ENCODE measurements at regions not wholly inside any gene's neighbourhood (a gene's known extent, or its start where the extent isn't known, plus 50 kb on each side); places are given as distances from the start of the nearest gene placed in this dataset.

DNA sequence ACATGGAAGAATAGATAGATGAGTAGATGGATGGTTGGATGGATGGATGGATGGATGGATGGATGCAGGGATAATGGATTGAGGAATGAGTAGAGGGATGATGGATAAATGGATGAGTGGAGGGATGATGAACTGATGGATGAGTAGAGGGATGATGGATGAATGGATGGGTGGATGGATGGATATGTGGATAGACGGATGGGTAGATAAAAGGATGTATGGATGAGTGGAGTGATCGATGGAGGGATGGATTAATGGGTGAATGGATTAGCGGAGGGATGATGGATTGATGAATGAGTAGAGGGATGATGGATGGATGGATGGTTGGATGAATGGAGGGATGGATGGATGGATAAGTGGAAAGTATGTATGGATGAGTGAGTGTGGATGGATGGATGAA is 533.2 kb downstream of the RFC3 start:
- Histone ChIP-seq H3K27ac (ENCODE audit: low read depth in 1 of 2, low read length in 2 of 2) (no peak overlapping the region), H3K27me3 (ENCODE audit: control insufficient read depth in 4 of 4, insufficient read depth in 4 of 4, low read length in 3 of 4) (no peaks in the 10 kb centered on the region), H3K9ac (ENCODE audit: low read depth in 1 of 2, low read length in 2 of 2) (no peak overlapping the region), H3K9me3 (ENCODE audit: control insufficient read depth in 4 of 4, low read length in 3 of 4) (no peaks in the 10 kb centered on the region), H3K4me3 (ENCODE audit: low read depth in 1 of 3, low read length in 3 of 3) (no peak overlapping the region), H3K36me3 (ENCODE audit: control insufficient read depth in 4 of 4, insufficient read depth in 3 of 4, low read depth in 1 of 4, low read length in 3 of 4) (no peaks in the 10 kb centered on the region), H3K4me1 (ENCODE audit: control insufficient read depth in 4 of 4, insufficient read depth in 4 of 4, low read length in 3 of 4) (peaks cover 0 to 1% (median 0%) of the 10 kb centered on the region in 4 donors)
- DNase-seq (ENCODE audit: low spot score), result no peak
- TF ChIP-seq GABPA (IDR thresholded peaks at IDR 0.05 in 1 of 2, conservative IDR thresholded peaks at IDR 0.05 in 1 of 2), result no peak
- no peak for TF ChIP-seq FOXA1 (IDR thresholded peaks at IDR 0.05)
- TF ChIP-seq, protein P1, sequence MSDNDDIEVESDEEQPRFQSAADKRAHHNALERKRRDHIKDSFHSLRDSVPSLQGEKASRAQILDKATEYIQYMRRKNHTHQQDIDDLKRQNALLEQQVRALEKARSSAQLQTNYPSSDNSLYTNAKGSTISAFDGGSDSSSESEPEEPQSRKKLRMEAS (IDR thresholded peaks at IDR 0.05), result no peak
- no peak for TF ChIP-seq FOXA2 (IDR thresholded peaks at IDR 0.05)
- TF ChIP-seq RAD21 (IDR thresholded peaks at IDR 0.05), result no peak
- TF ChIP-seq, protein P2, sequence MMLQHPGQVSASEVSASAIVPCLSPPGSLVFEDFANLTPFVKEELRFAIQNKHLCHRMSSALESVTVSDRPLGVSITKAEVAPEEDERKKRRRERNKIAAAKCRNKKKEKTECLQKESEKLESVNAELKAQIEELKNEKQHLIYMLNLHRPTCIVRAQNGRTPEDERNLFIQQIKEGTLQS (IDR thresholded peaks at IDR 0.05), result no peak
- TF ChIP-seq, protein P3, sequence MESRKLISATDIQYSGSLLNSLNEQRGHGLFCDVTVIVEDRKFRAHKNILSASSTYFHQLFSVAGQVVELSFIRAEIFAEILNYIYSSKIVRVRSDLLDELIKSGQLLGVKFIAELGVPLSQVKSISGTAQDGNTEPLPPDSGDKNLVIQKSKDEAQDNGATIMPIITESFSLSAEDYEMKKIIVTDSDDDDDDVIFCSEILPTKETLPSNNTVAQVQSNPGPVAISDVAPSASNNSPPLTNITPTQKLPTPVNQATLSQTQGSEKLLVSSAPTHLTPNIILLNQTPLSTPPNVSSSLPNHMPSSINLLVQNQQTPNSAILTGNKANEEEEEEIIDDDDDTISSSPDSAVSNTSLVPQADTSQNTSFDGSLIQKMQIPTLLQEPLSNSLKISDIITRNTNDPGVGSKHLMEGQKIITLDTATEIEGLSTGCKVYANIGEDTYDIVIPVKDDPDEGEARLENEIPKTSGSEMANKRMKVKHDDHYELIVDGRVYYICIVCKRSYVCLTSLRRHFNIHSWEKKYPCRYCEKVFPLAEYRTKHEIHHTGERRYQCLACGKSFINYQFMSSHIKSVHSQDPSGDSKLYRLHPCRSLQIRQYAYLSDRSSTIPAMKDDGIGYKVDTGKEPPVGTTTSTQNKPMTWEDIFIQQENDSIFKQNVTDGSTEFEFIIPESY (IDR thresholded peaks at IDR 0.05), result no peak
- TF ChIP-seq RXRA (IDR thresholded peaks at IDR 0.05), result no peak
- TF ChIP-seq HNF4A (conservative IDR thresholded peaks at IDR 0.05), result no peak
- WGBS, result 85% methylated on average over 3 of the region's 3 CpGs

DNA sequence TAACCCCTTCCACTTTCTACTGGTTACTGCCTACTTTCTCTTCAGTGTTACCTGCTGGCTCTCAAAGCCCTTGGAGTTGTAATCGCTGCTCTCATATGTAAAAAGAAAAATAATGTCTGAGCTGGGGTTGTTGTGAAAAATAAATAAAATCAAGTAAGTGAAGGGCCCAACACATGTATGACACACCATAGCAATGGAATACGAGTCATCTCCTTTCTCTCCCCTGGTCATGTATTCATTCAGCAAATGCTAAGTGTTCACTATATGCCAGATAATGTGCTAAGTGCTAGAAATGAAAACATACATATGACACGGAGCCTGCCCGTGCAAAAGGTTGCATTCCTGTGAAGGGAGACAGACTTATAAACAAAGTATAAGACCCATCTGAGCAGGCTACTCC is 535.0 kb downstream of the RFC3 start:
- no peak for DNase-seq (ENCODE audit: low spot score)
- WGBS, result 88% methylated on average over 4 of the region's 4 CpGs
- peaks cover 0 to 1% (median 0%) of the 10 kb centered on the region in 4 donors for H3K4me1 ChIP-seq (ENCODE audit: control insufficient read depth in 4 of 4, insufficient read depth in 4 of 4, low read length in 3 of 4)
- TF ChIP-seq RXRA (IDR thresholded peaks at IDR 0.05) (no peak), FOXA2 (IDR thresholded peaks at IDR 0.05) (no peak)
- no peaks in the 10 kb centered on the region for H3K27me3 ChIP-seq (ENCODE audit: control insufficient read depth in 4 of 4, insufficient read depth in 4 of 4, low read length in 3 of 4)
- H3K27ac ChIP-seq (ENCODE audit: low read depth in 1 of 2, low read length in 2 of 2), result no peak overlapping the region
- H3K9ac ChIP-seq (ENCODE audit: low read depth in 1 of 2, low read length in 2 of 2), result no peak overlapping the region
- H3K9me3 ChIP-seq (ENCODE audit: control insufficient read depth in 4 of 4, low read length in 3 of 4), result no peaks in the 10 kb centered on the region
- no peak overlapping the region for H3K4me3 ChIP-seq (ENCODE audit: low read depth in 1 of 3, low read length in 3 of 3)
- H3K36me3 ChIP-seq (ENCODE audit: control insufficient read depth in 4 of 4, insufficient read depth in 3 of 4, low read depth in 1 of 4, low read length in 3 of 4), result no peaks in the 10 kb centered on the region

DNA sequence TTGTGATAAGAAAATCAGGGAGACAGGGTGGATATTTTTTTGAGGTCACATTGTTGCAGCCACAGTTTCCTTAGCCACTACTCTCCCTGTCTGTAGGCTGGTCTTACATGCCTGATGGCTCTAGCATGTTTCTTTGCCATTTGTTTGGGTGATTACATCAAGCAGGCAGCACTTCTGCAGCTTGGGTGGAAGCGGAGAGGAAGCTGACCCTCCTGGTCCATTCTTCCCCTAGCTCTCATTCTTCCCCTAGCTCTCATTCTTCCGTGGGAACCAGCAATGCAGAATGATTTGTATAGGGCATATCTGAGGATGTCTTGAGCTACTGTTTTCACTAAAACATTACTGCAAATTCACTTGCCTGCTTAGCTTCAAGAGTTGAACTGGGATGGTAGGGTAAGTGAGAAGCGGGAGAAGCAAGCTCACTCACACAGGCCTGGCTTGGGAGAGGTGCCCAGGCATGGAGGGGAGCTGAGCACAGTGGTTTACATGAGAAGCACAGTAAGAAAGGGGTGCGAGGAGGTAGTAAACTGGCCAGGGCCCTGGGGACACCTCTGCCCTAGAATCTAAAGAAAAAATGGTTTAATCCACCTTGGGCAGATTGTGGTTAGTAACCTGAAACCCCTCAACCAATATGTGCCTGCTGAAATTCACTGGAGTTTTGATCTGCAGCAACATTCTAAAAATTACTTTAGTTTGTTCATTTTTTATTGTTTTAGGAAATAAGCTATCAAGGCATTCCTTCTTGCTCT is 538.9 kb downstream of the RFC3 start:
- no peaks in the 10 kb centered on the region for H3K36me3 ChIP-seq (ENCODE audit: control insufficient read depth in 4 of 4, insufficient read depth in 3 of 4, low read depth in 1 of 4, low read length in 3 of 4)
- TF ChIP-seq, protein P2 (IDR thresholded peaks at IDR 0.05), result no peak
- TF ChIP-seq FOXA1 (IDR thresholded peaks at IDR 0.05), result no peak
- no peak for TF ChIP-seq RAD21 (IDR thresholded peaks at IDR 0.05)
- no peak for TF ChIP-seq YY1 (IDR thresholded peaks at IDR 0.05)
- no peak for TF ChIP-seq HNF4G (IDR thresholded peaks at IDR 0.05)
- TF ChIP-seq, protein P4, sequence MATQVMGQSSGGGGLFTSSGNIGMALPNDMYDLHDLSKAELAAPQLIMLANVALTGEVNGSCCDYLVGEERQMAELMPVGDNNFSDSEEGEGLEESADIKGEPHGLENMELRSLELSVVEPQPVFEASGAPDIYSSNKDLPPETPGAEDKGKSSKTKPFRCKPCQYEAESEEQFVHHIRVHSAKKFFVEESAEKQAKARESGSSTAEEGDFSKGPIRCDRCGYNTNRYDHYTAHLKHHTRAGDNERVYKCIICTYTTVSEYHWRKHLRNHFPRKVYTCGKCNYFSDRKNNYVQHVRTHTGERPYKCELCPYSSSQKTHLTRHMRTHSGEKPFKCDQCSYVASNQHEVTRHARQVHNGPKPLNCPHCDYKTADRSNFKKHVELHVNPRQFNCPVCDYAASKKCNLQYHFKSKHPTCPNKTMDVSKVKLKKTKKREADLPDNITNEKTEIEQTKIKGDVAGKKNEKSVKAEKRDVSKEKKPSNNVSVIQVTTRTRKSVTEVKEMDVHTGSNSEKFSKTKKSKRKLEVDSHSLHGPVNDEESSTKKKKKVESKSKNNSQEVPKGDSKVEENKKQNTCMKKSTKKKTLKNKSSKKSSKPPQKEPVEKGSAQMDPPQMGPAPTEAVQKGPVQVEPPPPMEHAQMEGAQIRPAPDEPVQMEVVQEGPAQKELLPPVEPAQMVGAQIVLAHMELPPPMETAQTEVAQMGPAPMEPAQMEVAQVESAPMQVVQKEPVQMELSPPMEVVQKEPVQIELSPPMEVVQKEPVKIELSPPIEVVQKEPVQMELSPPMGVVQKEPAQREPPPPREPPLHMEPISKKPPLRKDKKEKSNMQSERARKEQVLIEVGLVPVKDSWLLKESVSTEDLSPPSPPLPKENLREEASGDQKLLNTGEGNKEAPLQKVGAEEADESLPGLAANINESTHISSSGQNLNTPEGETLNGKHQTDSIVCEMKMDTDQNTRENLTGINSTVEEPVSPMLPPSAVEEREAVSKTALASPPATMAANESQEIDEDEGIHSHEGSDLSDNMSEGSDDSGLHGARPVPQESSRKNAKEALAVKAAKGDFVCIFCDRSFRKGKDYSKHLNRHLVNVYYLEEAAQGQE (IDR thresholded peaks at IDR 0.05), result no peak
- no peak for TF ChIP-seq TAF1 (conservative IDR thresholded peaks at IDR 0.05)
- TF ChIP-seq JUND (IDR thresholded peaks at IDR 0.05), result no peak
- TF ChIP-seq, protein P5, sequence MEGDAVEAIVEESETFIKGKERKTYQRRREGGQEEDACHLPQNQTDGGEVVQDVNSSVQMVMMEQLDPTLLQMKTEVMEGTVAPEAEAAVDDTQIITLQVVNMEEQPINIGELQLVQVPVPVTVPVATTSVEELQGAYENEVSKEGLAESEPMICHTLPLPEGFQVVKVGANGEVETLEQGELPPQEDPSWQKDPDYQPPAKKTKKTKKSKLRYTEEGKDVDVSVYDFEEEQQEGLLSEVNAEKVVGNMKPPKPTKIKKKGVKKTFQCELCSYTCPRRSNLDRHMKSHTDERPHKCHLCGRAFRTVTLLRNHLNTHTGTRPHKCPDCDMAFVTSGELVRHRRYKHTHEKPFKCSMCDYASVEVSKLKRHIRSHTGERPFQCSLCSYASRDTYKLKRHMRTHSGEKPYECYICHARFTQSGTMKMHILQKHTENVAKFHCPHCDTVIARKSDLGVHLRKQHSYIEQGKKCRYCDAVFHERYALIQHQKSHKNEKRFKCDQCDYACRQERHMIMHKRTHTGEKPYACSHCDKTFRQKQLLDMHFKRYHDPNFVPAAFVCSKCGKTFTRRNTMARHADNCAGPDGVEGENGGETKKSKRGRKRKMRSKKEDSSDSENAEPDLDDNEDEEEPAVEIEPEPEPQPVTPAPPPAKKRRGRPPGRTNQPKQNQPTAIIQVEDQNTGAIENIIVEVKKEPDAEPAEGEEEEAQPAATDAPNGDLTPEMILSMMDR (IDR thresholded peaks at IDR 0.05; ENCODE audit: low read depth, low read length, missing input control), result no peak
- TF ChIP-seq HNF4A (conservative IDR thresholded peaks at IDR 0.05), result no peak
- TF ChIP-seq, protein P1 (IDR thresholded peaks at IDR 0.05), result no peak

More for the DNA sequence above, 538.9 kb downstream of the RFC3 start:
- no peak overlapping the region for H3K4me3 ChIP-seq (ENCODE audit: low read depth in 1 of 3, low read length in 3 of 3)
- no peaks in the 10 kb centered on the region for H3K9me3 ChIP-seq (ENCODE audit: control insufficient read depth in 4 of 4, low read length in 3 of 4)
- no peak overlapping the region for H3K27ac ChIP-seq (ENCODE audit: low read depth in 1 of 2, low read length in 2 of 2)
- peaks cover 0 to 3% (median 0%) of the 10 kb centered on the region in 4 donors for H3K27me3 ChIP-seq (ENCODE audit: control insufficient read depth in 4 of 4, insufficient read depth in 4 of 4, low read length in 3 of 4)
- 73% methylated on average over 4 of the region's 4 CpGs for WGBS
- no peak for DNase-seq (ENCODE audit: low spot score)
- H3K9ac ChIP-seq (ENCODE audit: low read depth in 1 of 2, low read length in 2 of 2), result no peak overlapping the region
- no peaks in the 10 kb centered on the region for H3K4me1 ChIP-seq (ENCODE audit: control insufficient read depth in 4 of 4, insufficient read depth in 4 of 4, low read length in 3 of 4)

Data from liver (tissue), 8 donors.